HepG2 (cell line): ENCODE measurements at regions not wholly inside any gene's neighbourhood (a gene's known extent, or its start where the extent isn't known, plus 50 kb on each side); places are given as distances from the start of the nearest gene placed in this dataset.

Experiments used
- ATAC-seq: fragments of 200-7000 bp; cut with Tn5 transposase; 3 replicates; pipeline ENCODE4 v1.9.1; 2020; ENCODE audit warnings: mild to moderate bottlenecking, moderate library complexity
- BruUV-seq: library from RNA; stranded (reverse); fragments of 400-500 nt; replicated peaks from 2 replicates; lab custom pipeline; 2021; lab: Mats Ljungman, UMichigan
- CTCF ChIA-PET: fragments of 300-600 bp; formaldehyde crosslinking; extraction: SDS; loops from one replicate; lab custom pipeline; 2021; ENCODE audit warnings: low total read pairs, inconsistent platforms, low intra/inter-chr PET ratio; lab: Yijun Ruan, JAX
- POLR2A ChIA-PET: fragments of 350-600 bp; sonication (Branson Sonifier 250); formaldehyde crosslinking; loops from one replicate; lab custom pipeline; 2020; ENCODE audit warnings: antibody characterized with exemption, inconsistent platforms; lab: Yijun Ruan, JAX
- DNase-seq: peaks from one replicate; pipeline ENCODE4 v3.0.0-alpha.2; 2015; ENCODE audit warnings: low spot score
- FAIRE-seq: peaks from 3 replicates; lab custom pipeline; 2011; peaks lifted over from hg19 to GRCh38; lab: Jason Lieb, UNC
- H2AFZ ChIP-seq: one replicate; pipeline ENCODE4 v1.6.1; 2011; ENCODE audit warnings: low read length, inconsistent platforms
- H3K27ac ChIP-seq: fragments of 300-600 bp; 3 replicates; pipeline ENCODE4 v1.8.0; 2011; ENCODE audit warnings: mixed run types, mild to moderate bottlenecking, mixed read lengths, low read length, inconsistent platforms; ENCODE audit not compliant: insufficient read depth; ENCODE audit errors: extremely low read length
- H3K27me3 ChIP-seq, 2 experiments: fragments of 200-600 bp in 1 of 2; 2 replicates in 1 of 2; 3 replicates in 1 of 2; pipeline versions ENCODE4 v1.6.0 to v1.8.0; 2011; ENCODE audit warnings: low read length in 2 of 2, mild to moderate bottlenecking in 2 of 2, moderate library complexity in 2 of 2, inconsistent platforms in 1 of 2; ENCODE audit not compliant: insufficient read depth in 2 of 2, control insufficient read depth in 1 of 2
- H3K36me3 ChIP-seq, 2 experiments: fragments of 200-600 bp in 1 of 2; replicated peaks in 1 of 2; 2 replicates in 1 of 2; 3 replicates in 1 of 2; pipeline versions ENCODE4 v1.5.1 to v1.8.0; 2011; ENCODE audit warnings: low read length in 2 of 2, inconsistent platforms in 1 of 2; ENCODE audit not compliant: insufficient read depth in 2 of 2, control insufficient read depth in 1 of 2
- H3K4me1 ChIP-seq: 2 replicates; pipeline ENCODE4 v1.5.1; 2012; ENCODE audit warnings: low read length, inconsistent platforms; ENCODE audit not compliant: insufficient read depth
- H3K4me2 ChIP-seq: 2 replicates; pipeline ENCODE4 v1.6.0; 2011; ENCODE audit warnings: low read depth, low read length, inconsistent platforms
- H3K4me3 ChIP-seq, 3 experiments: fragments of 200-600 bp in 1 of 3; sonication (generic), shearing (Covaris generic) in 1 of 3; replicated peaks in 1 of 3; 2 replicates each; pipeline ENCODE4 v1.5.1; 2011 to 2016; ENCODE audit warnings: low read length in 3 of 3, inconsistent platforms in 2 of 3, low read depth in 2 of 3, mild to moderate bottlenecking in 2 of 3, control low read depth in 1 of 3, mixed read lengths in 1 of 3; ENCODE audit not compliant: insufficient read depth in 1 of 3
- H3K79me2 ChIP-seq: one replicate; pipeline ENCODE4 v1.6.1; 2011; ENCODE audit warnings: low read length, inconsistent platforms; ENCODE audit not compliant: insufficient read depth
- H3K9ac ChIP-seq: 2 replicates; pipeline ENCODE4 v1.6.0; 2011; ENCODE audit warnings: mild to moderate bottlenecking, low read depth, low read length, inconsistent platforms; ENCODE audit not compliant: insufficient read depth
- H3K9me3 ChIP-seq: 2 replicates; pipeline ENCODE4 v1.5.1; 2012; ENCODE audit warnings: mild to moderate bottlenecking, low read length
- H4K20me1 ChIP-seq: 2 replicates; pipeline ENCODE4 v1.6.0; 2011; ENCODE audit warnings: inconsistent platforms, mild to moderate bottlenecking, low read length, moderate library complexity; ENCODE audit not compliant: insufficient read depth
- CC2D1A ChIP-seq: sonication (generic); formaldehyde crosslinking; IDR thresholded peaks from 2 replicates; pipeline ENCODE4 v1.8.1; 2023; ENCODE audit warnings: mild to moderate bottlenecking, missing genetic modification reagents
- MAFK ChIP-seq, 2 experiments: IDR thresholded peaks in 1 of 2; conservative IDR thresholded peaks in 1 of 2; 2 replicates each; pipeline ENCODE4 v1.6.1; 2011; ENCODE audit warnings: improper control_type of control experiment in 2 of 2, low read length in 2 of 2
- ZNF101 ChIP-seq: sonication (generic); formaldehyde crosslinking; IDR thresholded peaks from 2 replicates; pipeline ENCODE4 v1.4.0; 2020; ENCODE audit warnings: mild to moderate bottlenecking, low read depth, missing genetic modification reagents, borderline replicate concordance
- ZNF460 ChIP-seq: sonication (generic); formaldehyde crosslinking; IDR thresholded peaks from 2 replicates; pipeline ENCODE4 v1.5.1; 2020; ENCODE audit warnings: missing genetic modification reagents, mild to moderate bottlenecking, borderline replicate concordance
- ZNF569 ChIP-seq: sonication (generic); formaldehyde crosslinking; IDR thresholded peaks from 2 replicates; pipeline ENCODE4 v1.5.0; 2020; ENCODE audit warnings: mild to moderate bottlenecking, missing genetic modification reagents, moderate library complexity, borderline replicate concordance
- ZNF710 ChIP-seq: sonication (generic); formaldehyde crosslinking; IDR thresholded peaks from 2 replicates; pipeline ENCODE4 v1.5.0; 2020; ENCODE audit warnings: mild to moderate bottlenecking, missing genetic modification reagents, borderline replicate concordance
- ZNF780A ChIP-seq: sonication (generic); formaldehyde crosslinking; IDR thresholded peaks from 2 replicates; pipeline ENCODE4 v1.8.0; 2022; ENCODE audit warnings: mild to moderate bottlenecking, missing genetic modification reagents, moderate library complexity
- WGBS: methylation state at CpG from one replicate; pipeline ENCODE4 v1.1.6; 2017; ENCODE audit warnings: low lambda C conversion rate; 5-methylcytosine and 5-hydroxymethylcytosine counted together
- in situ Hi-C: cut with HindIII; loops from 2 replicates; pipeline ENCODE4 v1.10.0; 2017; ENCODE audit warnings: low pct_unique_long_range_greater_than_20kb; ENCODE audit not compliant: extremely low pct_ligation_motif_present
- intact Hi-C: fragments of 100-400 bp; cut with micrococcal nuclease; formaldehyde crosslinking; loops from one replicate; pipeline ENCODE4 v1.10.0; 2022; ENCODE audit not compliant: unreplicated experiment

- no peak for TF ChIP-seq ZNF710 (CRISPR knock-in tag)
- H3K9me3 ChIP-seq = no peaks in the 10 kb centered on the region
- H3K4me3 ChIP-seq = no peak overlapping the region
- no peaks in the 10 kb centered on the region for H4K20me1 ChIP-seq
- H3K27me3 ChIP-seq = no peaks in the 10 kb centered on the region
- in situ Hi-C loops = no loop called here
- no peak overlapping the region for H3K27ac ChIP-seq
- no peak overlapping the region for H2AFZ ChIP-seq
- POLR2A ChIA-PET = no interaction called here
- no peak for DNase-seq
- intact Hi-C loops = no loop called here
- H3K79me2 ChIP-seq = no peaks in the 10 kb centered on the region
- no peak for ATAC-seq
- CTCF ChIA-PET = no interaction called here
- H3K9ac ChIP-seq = no peak overlapping the region
- no TSS peak for BruUV-seq
- no peak overlapping the region for H3K4me2 ChIP-seq
- no peak for FAIRE-seq
- no peaks in the 10 kb centered on the region for H3K36me3 ChIP-seq
- no peaks in the 10 kb centered on the region for H3K4me1 ChIP-seq
- WGBS = 39% methylated on average over 5 of the region's 5 CpGs
Measured at GRCh38 chr1:209509039-209509438, 74.5 kb upstream of the CAMK1G start.

GRCh38 chr1:209510063-209510462, 73.5 kb upstream of the CAMK1G start:
- in situ Hi-C loops = no loop called here
- ChIA-PET CTCF (no interaction called here), POLR2A (no interaction called here)
- WGBS = 16% methylated on average over 4 of the region's 4 CpGs
- intact Hi-C loops = loop anchor here (5.0 kb wide), 1 partner anchor 308 kb away; no protein-coding TSS in a partner anchor
- Histone ChIP-seq H3K4me1 (no peaks in the 10 kb centered on the region), H3K27ac (no peak overlapping the region), H3K79me2 (no peaks in the 10 kb centered on the region), H4K20me1 (no peaks in the 10 kb centered on the region), H3K36me3 (no peaks in the 10 kb centered on the region), H3K4me2 (no peak overlapping the region), H2AFZ (no peak overlapping the region), H3K9me3 (no peaks in the 10 kb centered on the region), H3K4me3 (no peak overlapping the region), H3K27me3 (no peaks in the 10 kb centered on the region), H3K9ac (no peak overlapping the region)
- DNase-seq (no peak), FAIRE-seq (no peak), ATAC-seq (no peak)
- BruUV-seq = no TSS peak
- TF ChIP-seq ZNF101 (CRISPR knock-in tag) (no peak), ZNF460 (no peak), ZNF780A (CRISPR knock-in tag) (no peak), ZNF569 (CRISPR knock-in tag) (no peak), MAFK (conservative IDR thresholded peaks at IDR 0.05 in 1 of 2, IDR thresholded peaks at IDR 0.05 in 1 of 2; ENCODE audit: low read length in 2 of 2) (no peak), CC2D1A (no peak)
